HG03575 (cell line): ENCODE measurements at regions not wholly inside any gene's neighbourhood (a gene's known extent, or its start where the extent isn't known, plus 50 kb on each side); places are given as distances from the start of the nearest gene placed in this dataset.

Source experiments
- ATAC-seq: cut with Tn5 transposase; IDR thresholded peaks from one replicate; pipeline ENCODE4 v1.9.1; 2021; ENCODE audit not compliant: unreplicated experiment, insufficient number of reproducible peaks, low FRiP score; ENCODE audit errors: extremely low read depth

DNA sequence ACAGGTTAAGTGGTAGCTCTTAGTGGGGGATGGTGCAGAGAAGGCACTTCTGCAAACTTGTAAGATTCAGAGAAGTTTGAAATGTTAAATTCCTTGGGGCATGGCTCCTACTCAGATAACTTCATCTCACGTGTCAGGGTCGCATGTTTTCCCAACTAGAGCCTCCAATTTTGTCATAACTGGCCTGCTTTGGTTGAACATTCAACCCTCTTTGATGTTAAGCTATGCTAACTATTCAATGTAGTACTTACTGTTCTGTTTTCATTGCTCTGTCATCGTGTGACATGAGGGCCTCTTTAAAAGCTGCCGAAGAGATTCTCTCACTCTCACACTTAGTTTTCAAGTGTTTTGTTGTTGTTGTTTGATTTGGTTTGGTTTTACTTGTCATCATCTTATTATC lies 280.8 kb downstream of the CDH11 start:
- ATAC-seq = no peak

DNA sequence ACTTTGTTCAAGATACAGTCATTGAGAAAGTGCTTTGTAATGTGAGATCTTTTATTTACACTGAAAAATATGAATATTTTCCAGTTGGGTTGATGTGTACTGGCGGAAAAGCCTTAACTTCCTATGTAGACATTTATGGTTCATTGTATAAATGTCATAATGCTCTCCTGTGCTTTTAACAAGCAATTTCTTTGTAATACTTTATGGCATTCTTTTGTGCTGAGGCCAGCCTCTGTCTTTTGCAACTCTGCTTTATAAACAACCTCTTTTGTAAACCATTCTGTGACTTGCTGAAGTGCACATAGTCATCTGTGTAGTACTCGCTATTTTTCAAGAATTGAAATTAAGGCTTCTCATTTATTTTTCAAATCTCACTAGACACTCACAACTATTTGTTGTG lies 291.2 kb downstream of the CDH11 start:
- ATAC-seq = no peak

DNA sequence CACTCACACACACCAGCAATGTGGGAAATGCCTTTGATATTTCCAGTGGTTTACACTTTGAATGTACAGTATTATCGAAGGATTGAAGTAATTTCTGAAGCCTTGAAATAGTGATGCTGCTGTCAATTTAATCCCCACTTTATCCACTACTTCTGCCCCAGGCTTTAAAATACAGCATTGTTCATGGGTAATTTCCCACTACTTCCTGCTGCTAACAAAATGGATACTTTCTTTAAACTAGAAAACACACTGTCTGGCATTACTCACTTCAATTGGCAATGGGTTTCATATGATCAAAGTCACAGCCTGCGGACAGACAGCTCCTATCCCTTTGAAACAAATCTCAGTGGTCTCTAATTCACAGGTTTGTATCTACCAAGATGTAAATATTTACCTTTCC lies 292.2 kb downstream of the CDH11 start:
- ATAC-seq = no peak

DNA sequence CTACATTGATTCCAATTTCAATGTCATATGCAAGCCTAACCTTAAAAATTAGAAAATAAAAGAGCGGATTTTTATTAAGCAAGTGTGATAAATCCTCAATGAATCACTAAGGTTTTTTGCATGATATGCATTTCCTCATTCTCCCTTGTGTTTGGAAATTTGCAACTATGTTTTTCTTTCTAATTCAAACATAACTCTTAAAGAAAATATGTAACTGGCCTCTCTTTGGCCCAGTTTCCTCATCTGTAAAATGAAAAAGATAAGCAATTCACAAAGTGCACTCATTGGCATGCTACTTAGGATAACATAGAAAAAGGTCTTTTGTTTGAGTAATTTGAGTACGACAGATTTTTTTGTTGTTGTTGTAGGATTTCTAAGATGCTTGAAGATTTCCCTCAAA lies 295.5 kb downstream of the CDH11 start:
- no peak for ATAC-seq

DNA sequence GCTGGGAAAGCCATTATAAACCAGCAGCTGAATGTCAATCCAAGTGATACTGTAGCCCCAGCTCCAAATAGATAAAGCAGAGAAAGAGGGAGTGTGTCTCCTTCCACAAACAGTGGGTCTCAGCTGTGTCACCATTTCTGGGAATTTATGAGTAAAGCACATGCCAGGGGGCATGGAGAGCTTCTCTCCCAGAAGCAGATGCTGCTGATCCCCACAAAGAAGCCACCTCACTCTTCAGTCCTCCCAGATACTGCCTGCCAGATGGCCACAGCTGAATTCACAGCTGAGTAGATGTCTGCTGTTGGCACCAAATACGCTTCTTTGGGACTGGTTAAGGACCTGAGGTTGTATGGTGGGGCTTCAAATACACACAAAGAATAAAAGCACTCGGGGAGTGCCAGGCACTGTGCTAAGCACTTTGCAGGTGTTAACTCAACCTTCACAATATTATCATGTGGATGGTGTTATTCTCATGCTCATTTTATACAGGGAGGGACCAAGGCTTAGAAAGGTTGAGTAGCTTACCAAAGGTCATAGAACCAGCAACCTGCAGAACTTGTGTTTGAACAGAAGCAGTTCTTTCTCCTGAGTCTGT lies 298.3 kb downstream of the CDH11 start:
- ATAC-seq = no peak

DNA sequence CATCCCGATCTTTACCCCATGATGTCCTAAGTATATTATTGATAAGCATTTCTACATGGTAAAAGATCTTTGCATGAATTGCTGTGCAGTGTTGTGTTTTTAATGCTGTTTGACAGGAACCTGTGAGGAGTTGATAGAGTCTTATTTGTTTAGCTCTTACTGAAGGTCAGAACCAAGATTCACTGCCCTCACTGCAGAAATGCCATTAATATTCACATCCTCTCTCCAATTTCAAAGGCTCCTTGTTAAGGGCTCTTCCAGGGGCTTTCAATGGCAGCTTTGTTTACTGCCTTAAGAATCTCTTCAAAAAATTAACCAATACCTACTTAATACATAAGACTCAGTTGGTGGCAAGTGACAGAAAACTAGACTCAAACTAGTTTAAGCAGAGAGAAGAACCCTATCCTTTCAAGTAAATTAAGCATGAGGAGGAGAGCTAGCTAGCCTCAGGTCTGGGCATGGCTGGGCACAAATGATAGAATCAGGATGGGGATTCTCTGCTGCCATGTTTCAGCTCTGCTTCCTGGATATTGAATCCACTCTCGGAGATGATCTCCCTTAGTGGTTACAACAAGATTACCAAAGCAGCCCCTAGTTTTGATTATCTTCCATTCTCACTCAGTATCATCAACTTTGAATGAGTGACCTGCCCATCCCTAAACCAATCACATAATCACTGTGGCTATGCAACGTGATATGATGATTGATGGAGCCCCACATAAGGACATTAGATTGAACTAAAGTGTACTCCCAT lies 311.8 kb downstream of the CDH11 start:
- ATAC-seq = no peak

DNA sequence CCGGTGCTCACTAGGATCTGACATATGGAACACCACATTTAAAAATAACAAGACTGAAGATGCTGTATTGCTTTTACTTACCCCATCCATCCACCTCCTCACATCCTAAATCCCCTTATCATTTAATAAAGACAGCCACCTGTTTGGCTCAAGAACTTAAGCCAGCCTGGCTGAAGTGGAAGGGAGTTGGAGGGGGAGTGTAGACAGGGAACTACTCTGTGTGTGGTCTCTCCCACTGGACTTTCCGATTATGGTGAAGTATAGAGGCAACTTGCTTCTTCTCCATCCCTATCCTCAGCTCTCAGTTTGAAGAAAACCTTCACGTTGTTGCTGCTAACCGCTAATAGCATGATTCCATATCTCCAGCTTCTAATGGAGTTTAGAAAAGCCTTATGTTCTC lies 313.4 kb downstream of the CDH11 start:
- ATAC-seq = no peak

DNA sequence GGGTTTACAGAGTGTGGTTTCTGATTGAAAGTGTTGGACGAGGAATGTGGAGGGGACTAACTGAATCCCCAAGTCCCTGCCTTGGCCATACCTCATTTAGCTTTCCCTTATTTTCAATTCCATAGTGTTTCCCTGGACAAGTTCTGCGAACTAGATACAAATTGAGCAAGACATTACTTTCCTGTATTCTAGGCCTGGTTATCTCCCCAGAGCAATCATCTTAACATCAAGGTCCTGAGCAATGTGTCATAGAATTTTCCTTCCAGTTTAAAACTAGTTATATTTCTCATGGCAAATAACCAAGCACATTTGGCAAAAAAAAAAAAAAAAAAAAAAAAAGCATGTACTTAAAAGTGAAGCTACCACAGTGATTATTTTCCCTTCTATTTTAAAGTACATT lies 330.1 kb downstream of the CDH11 start:
- ATAC-seq = no peak

DNA sequence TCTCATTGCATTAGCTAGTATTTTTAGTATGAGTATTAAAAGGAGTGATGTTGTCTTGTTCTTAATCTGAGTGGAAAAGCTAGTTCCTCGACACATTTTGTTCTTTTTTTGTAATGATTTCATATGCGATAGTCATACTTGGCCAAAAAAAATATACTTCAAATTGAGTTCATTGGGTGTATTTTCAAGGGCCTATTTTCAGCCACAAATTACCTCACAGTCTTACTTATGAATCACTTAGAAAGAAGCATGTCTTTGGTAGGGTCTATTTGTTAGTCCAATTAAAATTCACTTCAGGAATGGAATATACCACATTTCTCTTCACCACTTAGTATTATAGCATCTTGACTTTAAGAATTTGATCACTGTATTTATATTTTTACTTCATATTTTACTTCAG lies 337.2 kb downstream of the CDH11 start:
- no peak for ATAC-seq

DNA sequence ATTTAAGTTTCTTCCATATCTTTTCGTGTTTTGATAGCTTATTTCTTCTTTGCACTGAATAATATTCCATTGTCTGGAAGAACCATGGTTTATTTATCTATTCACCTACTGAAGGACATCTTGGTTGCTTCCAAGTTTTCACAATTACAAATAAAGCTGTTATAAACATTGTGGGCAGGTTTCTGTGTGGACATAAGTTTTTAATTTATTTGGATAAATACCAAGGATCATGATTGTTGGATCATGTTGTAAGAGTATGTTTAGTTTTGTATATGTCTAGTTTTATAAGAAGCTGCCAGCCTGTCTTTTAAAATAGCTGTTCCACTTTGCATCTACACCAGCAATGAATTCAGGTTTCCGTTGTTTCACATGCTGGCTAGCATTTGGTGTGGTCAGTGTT lies 339.4 kb downstream of the CDH11 start:
- ATAC-seq = no peak

DNA sequence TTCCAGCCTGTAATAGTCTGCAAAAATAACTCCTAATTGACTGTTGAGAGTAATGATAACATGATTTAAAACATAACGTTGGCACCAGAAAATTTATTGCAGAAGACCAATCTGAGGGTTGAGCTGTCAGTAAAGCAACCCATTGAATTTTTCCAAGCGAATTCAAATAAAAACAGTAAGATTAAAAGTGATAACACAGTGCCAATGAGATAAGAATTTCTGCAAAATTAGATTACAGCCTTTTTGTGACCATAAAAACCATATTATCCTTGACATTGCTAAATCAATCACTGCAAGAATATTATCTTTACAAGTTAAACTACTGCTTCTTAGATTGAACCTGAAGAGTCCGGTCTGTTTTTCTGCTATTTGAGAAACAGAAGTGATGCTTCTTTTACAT lies 341.4 kb downstream of the CDH11 start:
- no peak for ATAC-seq

DNA sequence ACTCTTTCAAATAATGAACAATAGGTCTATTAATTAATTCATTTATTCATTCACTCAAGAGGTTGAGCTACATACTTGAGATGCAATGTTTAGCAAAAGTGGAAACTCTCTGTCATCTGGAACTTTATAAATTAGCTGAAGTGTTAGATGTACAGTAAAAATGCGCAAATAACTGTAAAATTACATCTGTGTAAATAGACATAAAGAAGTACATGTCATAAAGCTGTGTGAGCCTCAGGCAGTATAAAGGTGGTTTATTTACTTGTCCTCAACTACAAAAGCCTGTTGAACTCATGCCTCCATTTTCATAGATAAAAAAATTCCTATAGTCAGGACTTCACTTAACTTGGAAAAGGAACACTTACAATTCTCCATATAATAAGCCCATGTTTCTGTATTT lies 343.1 kb downstream of the CDH11 start:
- no peak for ATAC-seq

DNA sequence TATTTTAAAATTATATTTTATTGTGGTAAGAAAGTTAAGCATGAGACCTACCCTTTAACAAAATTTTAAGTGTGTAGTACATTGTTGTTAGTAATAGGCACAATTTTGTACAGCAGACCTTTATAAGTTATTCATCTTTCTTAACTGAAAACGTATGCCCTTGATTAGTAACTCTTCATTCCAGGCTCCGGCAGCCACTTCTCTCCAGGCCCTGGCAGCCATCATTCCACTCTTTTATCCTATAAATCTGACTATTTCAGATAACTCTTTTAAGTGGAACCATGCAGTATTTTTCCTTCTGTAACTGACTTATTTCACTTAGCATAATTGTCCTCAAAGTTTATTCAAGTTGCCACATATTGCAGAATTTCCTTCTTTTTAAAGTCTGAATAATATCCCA lies 348.2 kb downstream of the CDH11 start:
- ATAC-seq = no peak

DNA sequence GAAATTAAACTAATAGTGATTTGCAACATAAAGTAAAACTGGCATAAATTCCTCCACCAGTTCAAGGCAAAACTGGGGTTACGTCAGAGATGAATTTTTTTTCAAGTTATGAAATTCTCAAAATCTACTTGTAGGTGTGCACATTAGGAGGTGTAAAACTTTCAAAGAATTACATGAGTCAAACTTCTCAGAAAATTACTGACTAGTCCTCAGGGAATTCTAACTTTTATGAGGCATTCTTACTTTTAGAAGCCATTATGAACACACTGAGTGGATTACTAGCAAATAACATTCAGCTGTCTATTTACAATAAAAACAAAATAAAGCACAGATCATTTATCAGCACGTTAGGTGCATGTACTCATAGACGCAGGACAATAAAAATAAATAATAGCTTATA lies 348.7 kb downstream of the CDH11 start:
- no peak for ATAC-seq

DNA sequence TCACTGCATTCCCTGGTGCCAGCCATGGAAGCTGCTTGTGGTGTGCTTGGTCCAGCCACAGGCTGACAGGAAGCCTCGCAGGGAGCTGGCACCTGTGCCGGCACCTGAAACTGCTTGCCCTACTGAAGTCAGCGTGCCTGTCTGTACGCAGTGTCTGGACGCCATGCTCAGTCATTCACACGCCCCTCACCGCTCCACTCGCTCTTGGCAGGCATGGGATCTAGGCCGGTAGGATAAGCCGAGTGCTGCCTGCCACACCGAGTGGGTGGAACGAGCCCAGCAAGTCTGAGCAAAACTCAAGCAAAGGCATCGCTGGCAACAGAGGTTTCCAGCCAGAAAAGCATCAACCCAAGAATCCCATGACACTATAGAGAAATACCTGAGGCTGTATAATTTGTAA lies 350.6 kb downstream of the CDH11 start:
- no peak for ATAC-seq

DNA sequence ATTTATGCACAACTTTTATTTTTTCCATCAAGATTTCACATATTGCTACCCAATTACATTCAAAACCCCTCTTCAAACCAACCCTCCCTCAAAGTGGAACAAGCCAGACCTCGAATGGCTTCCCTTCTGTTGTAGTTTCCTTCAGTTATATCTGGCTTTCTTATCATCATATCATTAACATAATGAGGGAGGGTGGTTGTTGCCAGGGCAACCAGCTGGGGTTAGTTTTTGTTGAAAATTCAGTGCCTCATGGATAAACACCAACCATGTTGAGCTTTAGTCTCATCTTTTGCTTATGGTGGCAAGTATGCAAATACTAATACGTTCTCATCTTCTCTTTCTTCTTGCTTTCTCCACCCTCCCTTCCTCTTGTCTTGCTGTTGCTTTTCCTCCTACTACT lies 359.7 kb downstream of the CDH11 start:
- no peak for ATAC-seq

DNA sequence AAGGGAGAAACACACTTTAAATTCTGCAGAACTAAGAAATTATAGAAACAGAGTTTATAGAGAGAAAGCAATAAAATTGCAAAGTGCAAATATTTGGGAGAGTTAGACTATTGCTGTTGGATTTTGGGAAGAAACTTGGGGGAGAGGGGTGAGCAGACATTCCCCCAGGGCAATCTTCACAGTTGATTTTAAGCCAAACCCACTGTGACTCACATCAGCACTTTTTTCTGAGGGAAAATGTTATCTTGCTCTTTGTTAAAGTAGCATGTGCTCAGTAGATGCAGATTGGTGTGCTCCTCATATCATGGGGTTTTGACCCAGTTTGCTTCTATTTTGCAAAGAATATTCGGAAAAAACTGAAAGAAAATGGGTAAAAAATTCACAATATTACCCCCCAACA lies 367.6 kb downstream of the CDH11 start:
- ATAC-seq = no peak

DNA sequence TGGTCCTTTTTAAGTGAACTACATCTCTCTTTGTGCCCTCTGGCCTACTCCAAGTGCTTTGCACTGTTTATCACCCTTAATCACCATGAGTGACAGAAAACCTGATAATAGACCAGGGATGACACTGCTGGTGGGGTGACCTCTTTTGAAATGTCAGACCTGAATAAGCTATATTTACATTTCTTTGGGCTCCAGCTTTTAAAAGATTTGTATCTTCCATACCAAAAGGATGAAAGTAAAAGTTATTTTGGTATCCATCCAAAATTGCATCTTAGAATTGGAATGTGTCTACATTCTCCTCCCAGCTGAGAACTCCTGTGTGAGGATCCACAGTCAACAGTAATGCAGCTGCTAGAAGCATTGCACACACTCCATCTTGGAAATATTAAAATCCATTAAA lies 370.0 kb downstream of the CDH11 start:
- no peak for ATAC-seq

DNA sequence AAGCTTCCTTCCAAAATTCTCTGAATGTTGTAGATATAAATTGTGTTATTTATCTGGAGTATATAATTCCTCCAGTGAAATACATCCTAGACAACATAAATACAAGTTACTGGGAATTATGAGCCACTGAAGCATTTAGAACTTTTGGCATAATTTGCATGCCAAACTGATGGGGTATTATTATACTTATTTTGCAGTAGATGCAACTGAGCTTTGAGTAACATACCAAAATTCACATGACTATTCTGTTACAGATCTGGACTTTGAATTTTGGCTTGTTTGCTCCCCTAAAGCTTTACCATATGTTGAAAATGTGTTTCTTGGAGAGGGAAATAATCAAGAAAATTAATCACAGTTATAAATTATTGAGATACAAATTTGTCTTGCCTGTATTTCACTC lies 372.5 kb downstream of the CDH11 start:
- no peak for ATAC-seq

DNA sequence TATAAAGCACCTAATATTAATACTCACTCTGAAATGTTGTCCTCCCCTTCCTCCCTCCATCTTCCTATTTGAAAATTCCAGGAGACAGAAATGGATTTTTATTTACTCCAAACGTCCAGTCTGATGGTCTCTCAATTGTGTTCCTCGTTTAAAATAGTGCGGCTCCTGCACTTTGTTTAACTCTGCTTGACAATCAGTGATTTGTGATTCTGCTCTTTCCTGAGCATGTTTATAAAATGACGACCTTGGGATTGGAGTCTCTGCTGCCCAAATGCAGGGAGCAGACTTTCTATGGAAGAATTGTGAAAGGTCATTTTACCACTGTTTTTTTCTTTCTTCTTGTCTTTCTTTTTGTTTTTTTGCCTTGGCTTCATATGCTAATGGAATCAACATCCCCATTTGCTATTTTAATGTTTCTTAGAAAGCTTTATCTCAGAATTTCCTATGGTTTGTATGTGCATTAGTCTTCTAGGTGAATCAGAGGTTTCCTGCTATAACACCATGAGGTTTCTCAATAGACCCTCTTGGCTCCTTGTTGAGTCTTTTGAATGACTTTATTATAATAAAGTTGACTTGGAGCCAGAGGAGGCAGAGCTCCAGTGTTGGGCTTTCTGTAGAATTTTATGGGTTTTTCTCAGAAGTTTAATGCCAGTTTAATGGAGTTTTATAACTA lies 376.5 kb downstream of the CDH11 start:
- ATAC-seq = no peak
